ENCODE measurements at regions not wholly inside any gene's neighbourhood (a gene's known extent, or its start where the extent isn't known, plus 50 kb on each side); places are given as distances from the start of the nearest gene placed in this dataset.

- Mint-ChIP-seq H3K9me3 (ENCODE audit: low read depth) (peaks cover 11% of the 10 kb centered on the region), H3K27me3 (no peaks in the 10 kb centered on the region), H3K4me3 (no peak overlapping the region), H3K36me3 (ENCODE audit: low read depth) (no peaks in the 10 kb centered on the region), H3K27ac (no peak overlapping the region), H3K4me1 (no peaks in the 10 kb centered on the region)
- CTCF ChIA-PET = no interaction called here
- ATAC-seq = no peak
- no peak for DNase-seq
- intact Hi-C loops (cut with DNase I, micrococcal nuclease) = no loop called here
- POLR2A ChIA-PET = no interaction called here
Observed at GRCh38 chr5:164484948-164485347, 979.5 kb downstream of the MAT2B start.

- intact Hi-C loops (cut with DNase I, micrococcal nuclease) = no loop called here
- Mint-ChIP-seq H3K4me1 (no peaks in the 10 kb centered on the region), H3K27ac (no peak overlapping the region), H3K36me3 (ENCODE audit: low read depth) (no peaks in the 10 kb centered on the region), H3K27me3 (no peaks in the 10 kb centered on the region), H3K4me3 (no peak overlapping the region), H3K9me3 (ENCODE audit: low read depth) (peaks cover 6% of the 10 kb centered on the region)
- CTCF ChIA-PET = no interaction called here
- ATAC-seq = no peak
- DNase-seq = no peak
- POLR2A ChIA-PET = no interaction called here
Observed at GRCh38 chr5:164487939-164488338, 982.5 kb downstream of the MAT2B start.

- ChIA-PET CTCF (no interaction called here), POLR2A (no interaction called here)
- H3K4me1 Mint-ChIP-seq = no peaks in the 10 kb centered on the region
- intact Hi-C loops (cut with DNase I, micrococcal nuclease) = no loop called here
- ATAC-seq (no peak), DNase-seq (no peak)
- no peak overlapping the region for H3K27ac Mint-ChIP-seq
- no peaks in the 10 kb centered on the region for H3K9me3 Mint-ChIP-seq (ENCODE audit: low read depth)
- no peaks in the 10 kb centered on the region for H3K36me3 Mint-ChIP-seq (ENCODE audit: low read depth)
- H3K27me3 Mint-ChIP-seq = no peaks in the 10 kb centered on the region
- no peak overlapping the region for H3K4me3 Mint-ChIP-seq
Observed at GRCh38 chr5:164497311-164498064, 992.1 kb downstream of the MAT2B start.

- Mint-ChIP-seq H3K27ac (no peak overlapping the region), H3K4me3 (no peak overlapping the region), H3K9me3 (ENCODE audit: low read depth) (no peaks in the 10 kb centered on the region), H3K27me3 (no peaks in the 10 kb centered on the region), H3K4me1 (no peaks in the 10 kb centered on the region), H3K36me3 (ENCODE audit: low read depth) (no peaks in the 10 kb centered on the region)
- CTCF ChIA-PET = interaction anchor here (0.6 kb wide), 1 partner anchor 35 kb away, joined by 3 read pairs; no protein-coding TSS in a partner anchor
- intact Hi-C loops (cut with DNase I, micrococcal nuclease) = no loop called here
- DNase-seq (no peak), ATAC-seq (no peak)
- POLR2A ChIA-PET = no interaction called here
Observed at GRCh38 chr5:164498438-164498837, 993.0 kb downstream of the MAT2B start.

DNA sequence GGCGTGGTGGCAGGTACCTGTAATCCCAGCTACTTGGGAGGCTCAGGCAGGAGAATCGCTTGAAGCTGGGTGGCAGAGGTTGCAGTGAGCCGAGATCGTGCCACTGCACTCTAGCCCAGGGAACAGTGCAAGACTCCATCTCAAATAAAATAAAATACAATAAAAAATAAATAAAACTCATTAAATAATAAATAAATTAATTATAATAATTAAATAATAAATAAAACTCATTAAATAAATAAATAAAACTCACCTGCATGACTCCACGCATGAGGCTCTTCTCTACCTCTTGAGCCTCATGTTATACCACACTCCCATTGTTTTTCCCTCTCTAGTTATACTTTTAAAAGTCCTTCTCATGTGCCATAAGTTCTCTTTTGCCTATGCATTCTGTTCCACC, 995.4 kb downstream of the MAT2B start:
- Mint-ChIP-seq H3K4me1 (no peaks in the 10 kb centered on the region), H3K27ac (no peak overlapping the region), H3K4me3 (no peak overlapping the region), H3K27me3 (no peaks in the 10 kb centered on the region), H3K9me3 (ENCODE audit: low read depth) (no peaks in the 10 kb centered on the region), H3K36me3 (ENCODE audit: low read depth) (no peaks in the 10 kb centered on the region)
- no peak for DNase-seq
- intact Hi-C loops (cut with DNase I, micrococcal nuclease) = loop anchor here in 1 of 2 experiments (5.0 to 10.0 kb wide), 2 partner anchors 804 to 1026 kb away; no protein-coding TSS in a partner anchor
- POLR2A ChIA-PET = no interaction called here
- ATAC-seq = no peak
- CTCF ChIA-PET = interaction anchor here (4.7 kb wide), 1 partner anchor 936 kb away, joined by 21 read pairs; no protein-coding TSS in a partner anchor

DNA sequence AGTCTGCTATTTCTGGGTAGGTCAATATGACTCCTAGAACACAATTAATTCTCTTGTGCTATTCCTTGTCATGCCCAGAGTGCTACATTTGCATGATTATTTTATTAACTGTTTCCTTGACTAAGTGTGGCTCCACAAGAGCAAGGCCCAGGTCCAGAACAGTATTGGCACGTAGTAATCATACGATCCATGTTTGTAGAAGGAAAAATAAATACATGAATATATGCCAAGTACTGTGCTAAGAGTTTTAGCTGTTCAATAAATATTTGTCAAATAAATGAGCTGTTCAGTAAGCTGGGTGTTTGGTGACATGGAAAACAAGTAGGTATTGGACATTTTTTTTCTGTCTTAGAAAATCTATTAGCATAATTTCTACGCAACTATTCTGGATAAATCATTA, 995.9 kb downstream of the MAT2B start:
- no peak overlapping the region for H3K27ac Mint-ChIP-seq
- intact Hi-C loops (cut with DNase I, micrococcal nuclease) = loop anchor here in 1 of 2 experiments (5.0 to 10.0 kb wide), 2 partner anchors 804 to 1027 kb away; no protein-coding TSS in a partner anchor
- H3K27me3 Mint-ChIP-seq = no peaks in the 10 kb centered on the region
- H3K4me3 Mint-ChIP-seq = no peak overlapping the region
- ATAC-seq (no peak), DNase-seq (no peak)
- POLR2A ChIA-PET = no interaction called here
- CTCF ChIA-PET = interaction anchor here (4.7 kb wide), 1 partner anchor 936 kb away, joined by 21 read pairs; no protein-coding TSS in a partner anchor
- no peaks in the 10 kb centered on the region for H3K9me3 Mint-ChIP-seq (ENCODE audit: low read depth)
- H3K4me1 Mint-ChIP-seq = no peaks in the 10 kb centered on the region
- H3K36me3 Mint-ChIP-seq (ENCODE audit: low read depth) = no peaks in the 10 kb centered on the region

- no peaks in the 10 kb centered on the region for H3K27me3 Mint-ChIP-seq
Observed at GRCh38 chr5:164504141-164504772, 998.8 kb downstream of the MAT2B start.

GRCh38 chr5:164505791-164506190, 1000.4 kb downstream of the MAT2B start:
- Mint-ChIP-seq H3K36me3 (ENCODE audit: low read depth) (no peaks in the 10 kb centered on the region), H3K4me1 (no peaks in the 10 kb centered on the region), H3K27me3 (no peaks in the 10 kb centered on the region), H3K9me3 (ENCODE audit: low read depth) (no peaks in the 10 kb centered on the region), H3K27ac (no peak overlapping the region), H3K4me3 (no peak overlapping the region)
- DNase-seq = no peak
- ChIA-PET CTCF (interaction anchor here (4.7 kb wide), 1 partner anchor 941 kb away, joined by 21 read pairs; no protein-coding TSS in a partner anchor), POLR2A (no interaction called here)
- no peak for ATAC-seq
- intact Hi-C loops (cut with DNase I, micrococcal nuclease) = loop anchor here (2.0 to 10.0 kb wide), 3 partner anchors 493 to 1031 kb away; no protein-coding TSS in a partner anchor

More at GRCh38 chr5:164504141-164504772, 998.8 kb downstream of the MAT2B start:
- Mint-ChIP-seq H3K4me1 (no peaks in the 10 kb centered on the region), H3K4me3 (no peak overlapping the region), H3K9me3 (ENCODE audit: low read depth) (no peaks in the 10 kb centered on the region), H3K36me3 (ENCODE audit: low read depth) (no peaks in the 10 kb centered on the region), H3K27ac (no peak overlapping the region)
- intact Hi-C loops (cut with DNase I, micrococcal nuclease) = loop anchor here (1.0 to 10.0 kb wide), 6 partner anchors 491 to 1029 kb away; no protein-coding TSS in a partner anchor
- peak; percentile 34 for DNase-seq
- POLR2A ChIA-PET = no interaction called here
- ATAC-seq = no peak
- CTCF ChIA-PET = interaction anchor here (0.6 to 4.7 kb wide), 9 partner anchors 8 to 941 kb away, joined by 3 to 21 read pairs (median 3); no protein-coding TSS in a partner anchor

- CTCF ChIA-PET = no interaction called here
- Mint-ChIP-seq H3K36me3 (ENCODE audit: low read depth) (no peaks in the 10 kb centered on the region), H3K27ac (no peak overlapping the region)
Observed at GRCh38 chr5:164518067-164518740, 1012.8 kb downstream of the MAT2B start.

GRCh38 chr5:164518741-164519080, 1013.3 kb downstream of the MAT2B start:
- Mint-ChIP-seq H3K27me3 (no peaks in the 10 kb centered on the region), H3K27ac (no peak overlapping the region), H3K9me3 (ENCODE audit: low read depth) (no peaks in the 10 kb centered on the region), H3K4me1 (no peaks in the 10 kb centered on the region), H3K4me3 (no peak overlapping the region), H3K36me3 (ENCODE audit: low read depth) (no peaks in the 10 kb centered on the region)
- DNase-seq (no peak), ATAC-seq (no peak)
- intact Hi-C loops (cut with DNase I, micrococcal nuclease) = no loop called here
- ChIA-PET POLR2A (no interaction called here), CTCF (no interaction called here)

More at GRCh38 chr5:164518067-164518740, 1012.8 kb downstream of the MAT2B start:
- no peak for DNase-seq
- Mint-ChIP-seq H3K4me1 (no peaks in the 10 kb centered on the region), H3K27me3 (no peaks in the 10 kb centered on the region), H3K4me3 (no peak overlapping the region), H3K9me3 (ENCODE audit: low read depth) (no peaks in the 10 kb centered on the region)
- intact Hi-C loops (cut with DNase I, micrococcal nuclease) = no loop called here
- POLR2A ChIA-PET = no interaction called here
- no peak for ATAC-seq

DNA sequence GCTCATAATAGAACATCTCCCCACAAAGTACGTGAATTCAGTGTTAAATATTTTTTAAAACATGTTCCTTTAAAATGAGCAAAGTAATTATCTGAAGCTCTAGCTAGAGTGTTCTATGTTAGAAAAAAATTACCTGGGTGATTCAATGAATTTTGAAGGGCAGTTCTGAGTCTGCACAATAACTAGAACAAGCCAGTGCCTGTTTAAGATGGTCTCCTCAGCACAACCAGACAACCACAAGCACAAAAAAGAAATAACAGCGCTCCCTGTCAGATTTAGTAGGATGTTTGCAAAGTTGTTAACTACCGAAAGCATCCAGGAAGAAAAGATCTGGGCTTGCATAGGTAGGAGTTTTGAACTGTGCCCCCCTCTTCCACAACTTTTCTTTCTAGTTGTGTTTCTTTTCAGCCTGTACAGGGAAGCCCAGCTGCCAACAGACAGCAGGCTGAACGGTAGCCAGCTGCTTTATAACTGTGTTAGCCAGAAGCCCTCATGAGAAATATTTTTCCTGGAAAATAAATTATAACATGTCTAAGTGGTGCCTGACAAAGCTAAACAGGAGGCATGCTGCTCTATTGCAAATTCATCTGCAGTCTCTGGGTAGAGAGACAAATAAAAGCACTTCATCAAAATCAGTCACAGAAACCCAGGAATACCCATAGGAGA, 1026.9 kb downstream of the MAT2B start:
- ChIA-PET POLR2A (no interaction called here), CTCF (no interaction called here)
- Mint-ChIP-seq H3K9me3 (ENCODE audit: low read depth) (peaks cover 2% of the 10 kb centered on the region), H3K4me3 (no peak overlapping the region), H3K27ac (no peak overlapping the region), H3K4me1 (no peaks in the 10 kb centered on the region), H3K36me3 (ENCODE audit: low read depth) (no peaks in the 10 kb centered on the region), H3K27me3 (no peaks in the 10 kb centered on the region)
- intact Hi-C loops (cut with DNase I, micrococcal nuclease) = no loop called here
- DNase-seq (no peak), ATAC-seq (no peak)
